OCI-M1 (cell line): ENCODE measurements at regions not wholly inside any gene's neighbourhood (a gene's known extent, or its start where the extent isn't known, plus 50 kb on each side); places are given as distances from the start of the nearest gene placed in this dataset.
"Not testable (repeated sequence)": the region's sequence is repeated elsewhere in the genome, so short reads cannot be mapped to it uniquely, and the experiment has no call there.

Experiments
- DNase-seq: peaks from one replicate; lab custom pipeline; 2025; lab: John Stamatoyannopoulos, UW

DNA sequence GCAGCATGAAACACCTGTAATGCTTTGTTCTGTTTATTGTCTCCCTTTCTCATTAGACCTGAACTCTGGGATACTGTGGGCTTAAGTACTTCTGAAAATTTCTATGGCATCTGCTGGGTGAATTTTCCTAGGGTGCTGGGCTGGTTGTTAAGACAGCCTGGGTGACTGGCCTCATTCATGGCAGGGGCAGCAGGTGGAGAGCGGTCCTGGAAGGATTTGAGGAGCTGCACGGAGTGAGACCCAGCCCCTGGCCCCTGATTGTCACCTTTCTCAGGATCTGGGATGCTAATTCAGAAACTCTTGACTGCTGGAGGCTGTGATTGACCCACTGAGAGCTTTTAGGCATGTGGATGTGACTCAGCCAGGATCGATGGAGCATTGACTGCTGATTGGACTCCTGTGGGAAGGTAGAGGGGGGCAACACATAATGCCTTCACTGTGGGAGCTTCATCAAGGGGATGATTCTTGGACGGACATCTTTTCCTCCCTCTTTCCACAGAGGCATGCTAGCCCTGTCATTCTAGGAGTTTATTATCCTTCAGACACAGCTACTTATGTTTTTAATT lies 252.0 kb downstream of the GOLGA6L6 start:
- DNase-seq: not testable (repeated sequence)

DNA sequence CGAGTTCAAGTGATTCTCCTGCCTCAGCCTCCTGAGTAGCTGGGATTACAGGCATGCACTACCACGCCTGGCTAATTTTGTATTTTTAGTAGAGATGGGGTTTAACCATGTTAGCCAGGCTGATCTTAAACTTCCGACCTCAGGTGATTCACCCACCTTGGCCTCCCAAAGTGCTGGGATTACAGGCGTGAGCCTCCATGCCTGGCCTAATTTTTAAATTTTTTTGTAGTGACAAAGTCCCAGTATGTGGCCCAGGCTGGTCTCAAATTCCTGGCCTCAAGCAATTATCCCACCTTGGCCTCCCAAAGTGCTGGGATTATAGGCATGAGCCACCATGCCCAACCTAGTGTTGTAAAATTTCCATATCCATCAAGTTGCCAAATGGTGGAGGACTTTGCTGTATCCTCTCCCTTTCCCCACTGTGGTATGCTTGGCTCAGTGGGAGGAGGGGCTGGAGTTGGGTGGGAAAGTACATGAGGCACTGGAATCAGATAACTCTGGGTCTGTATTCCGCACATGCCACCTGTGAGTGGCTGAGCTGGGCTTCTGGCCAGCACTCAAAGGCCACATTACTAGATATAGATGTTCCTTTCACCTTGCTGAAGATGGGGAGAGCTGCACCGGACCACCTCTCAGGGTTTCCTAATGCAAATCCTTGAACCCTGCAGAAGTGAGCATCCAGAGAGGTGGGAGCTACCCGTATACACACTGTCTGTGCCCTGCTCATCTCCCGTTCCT lies 252.6 kb downstream of the GOLGA6L6 start:
- not testable (repeated sequence) for DNase-seq

DNA sequence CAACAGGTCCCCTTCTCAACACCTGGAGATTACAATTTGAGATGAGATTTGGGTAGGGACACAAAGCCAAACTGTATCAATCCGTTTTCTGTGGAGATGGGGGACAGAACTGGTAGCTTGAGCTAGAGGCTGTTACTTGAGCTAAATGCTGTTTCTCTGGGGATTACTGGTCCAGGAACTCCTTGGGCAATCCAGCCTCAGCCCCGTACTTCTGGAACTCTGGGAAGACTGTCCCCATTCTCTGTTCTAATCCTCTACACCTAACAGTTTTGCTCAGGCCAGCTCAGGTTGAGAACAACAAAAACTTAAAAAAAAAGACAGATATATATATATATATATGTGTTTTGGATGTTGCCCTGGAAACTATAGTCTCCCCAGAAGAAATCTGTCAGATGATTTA lies 255.0 kb downstream of the GOLGA6L6 start:
- not testable (repeated sequence) for DNase-seq

DNA sequence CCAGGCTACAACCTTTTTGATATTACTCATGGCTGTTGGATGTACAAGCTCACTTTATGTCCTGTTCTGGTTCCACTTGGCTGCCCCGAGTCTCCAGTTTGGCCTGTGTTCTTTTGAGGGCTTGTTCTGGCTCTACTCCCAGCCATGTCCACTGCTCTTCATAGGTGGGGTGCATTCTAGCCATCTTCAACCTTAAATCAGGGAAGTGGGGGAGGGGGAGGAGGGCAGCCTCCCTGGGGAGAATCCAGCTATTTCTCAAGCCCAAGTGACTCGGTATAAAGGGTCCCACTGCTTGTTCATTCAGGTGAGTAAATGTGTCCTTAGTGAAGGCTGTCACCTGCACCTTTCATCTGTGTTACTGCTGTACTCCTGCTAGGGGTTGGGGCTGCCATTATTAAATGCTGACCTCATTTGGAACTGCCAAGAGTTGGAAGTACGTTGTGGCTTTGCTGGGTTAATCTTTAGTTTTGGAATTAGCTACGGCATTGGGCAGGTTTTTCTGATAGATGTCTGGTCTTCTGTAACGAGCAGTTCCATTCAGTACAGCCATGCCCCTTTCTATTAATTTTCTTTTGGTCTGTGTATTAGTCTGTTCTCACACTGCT lies 255.8 kb downstream of the GOLGA6L6 start:
- DNase-seq: not testable (repeated sequence)

DNA sequence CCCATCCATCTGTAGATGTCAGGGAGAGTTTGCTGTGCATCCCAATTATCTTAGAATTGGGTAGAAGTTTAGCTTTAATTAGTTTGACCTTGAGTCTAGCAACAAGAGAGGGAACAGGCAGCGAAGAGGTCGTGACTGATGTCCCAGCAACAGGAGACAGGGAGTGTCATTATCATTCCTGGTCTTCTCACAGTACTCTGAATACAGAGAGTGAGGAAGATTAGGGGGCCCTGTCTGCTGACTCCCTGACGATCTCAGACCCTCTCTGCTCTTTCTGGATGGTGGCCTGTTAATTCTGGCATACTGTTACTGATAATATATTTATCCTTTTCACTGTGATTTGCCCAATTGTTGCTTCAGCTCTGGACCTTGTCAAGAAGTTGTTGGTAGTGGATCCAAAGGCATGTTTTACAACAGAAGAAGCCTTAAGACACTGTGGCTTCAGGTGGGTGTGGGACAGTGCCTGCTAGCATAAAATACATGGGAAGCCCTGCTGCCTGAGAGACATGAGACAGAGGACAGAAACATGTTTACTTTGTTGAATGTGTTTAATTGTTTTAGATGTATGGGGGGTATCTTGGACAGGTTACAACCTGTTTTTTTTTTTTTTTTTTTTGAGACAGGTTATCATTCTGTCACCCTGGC lies 256.6 kb downstream of the GOLGA6L6 start:
- DNase-seq: not testable (repeated sequence)

DNA sequence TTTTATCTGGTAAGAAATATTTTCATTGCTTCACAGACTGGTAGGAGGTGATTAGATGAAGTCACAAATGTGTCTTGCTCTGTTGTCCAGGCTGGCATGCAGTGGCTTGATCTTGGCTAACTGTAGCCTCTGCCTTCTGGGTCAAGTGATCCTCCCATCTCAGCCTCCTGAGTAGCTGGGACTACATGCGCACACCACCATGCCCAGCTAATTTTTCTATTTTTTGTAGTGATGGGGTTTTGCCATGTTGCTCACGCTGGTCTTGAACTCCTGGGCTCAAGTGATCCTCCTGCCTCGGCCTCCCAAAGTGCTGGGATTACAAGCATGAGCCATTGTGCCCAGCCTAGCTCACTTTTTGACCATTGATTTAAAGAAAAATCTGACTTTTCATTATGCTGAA lies 257.9 kb downstream of the GOLGA6L6 start:
- not testable (repeated sequence) for DNase-seq

DNA sequence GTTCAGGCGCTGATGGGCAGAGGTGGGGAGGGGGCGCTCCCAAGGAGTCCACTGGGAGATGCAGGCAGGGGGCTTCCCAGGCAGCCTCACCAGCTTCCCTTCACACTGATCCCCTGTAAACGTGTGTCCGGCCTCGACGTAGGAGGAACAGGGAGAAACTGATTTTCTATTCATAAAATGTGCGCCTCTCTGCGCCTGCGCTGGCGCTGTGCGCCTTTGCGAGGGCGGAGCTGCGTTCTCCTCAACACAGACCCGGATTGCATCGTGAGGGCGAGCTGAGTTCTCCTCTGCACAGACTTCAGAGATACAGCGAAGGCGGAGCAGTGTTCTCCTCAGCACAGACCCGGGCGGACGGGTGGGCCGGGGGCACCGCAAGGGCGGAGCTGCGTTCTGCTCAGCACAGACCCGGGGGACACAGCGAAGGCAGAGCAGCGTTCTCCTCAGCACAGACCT lies 259.1 kb downstream of the GOLGA6L6 start:
- not testable (repeated sequence) for DNase-seq

DNA sequence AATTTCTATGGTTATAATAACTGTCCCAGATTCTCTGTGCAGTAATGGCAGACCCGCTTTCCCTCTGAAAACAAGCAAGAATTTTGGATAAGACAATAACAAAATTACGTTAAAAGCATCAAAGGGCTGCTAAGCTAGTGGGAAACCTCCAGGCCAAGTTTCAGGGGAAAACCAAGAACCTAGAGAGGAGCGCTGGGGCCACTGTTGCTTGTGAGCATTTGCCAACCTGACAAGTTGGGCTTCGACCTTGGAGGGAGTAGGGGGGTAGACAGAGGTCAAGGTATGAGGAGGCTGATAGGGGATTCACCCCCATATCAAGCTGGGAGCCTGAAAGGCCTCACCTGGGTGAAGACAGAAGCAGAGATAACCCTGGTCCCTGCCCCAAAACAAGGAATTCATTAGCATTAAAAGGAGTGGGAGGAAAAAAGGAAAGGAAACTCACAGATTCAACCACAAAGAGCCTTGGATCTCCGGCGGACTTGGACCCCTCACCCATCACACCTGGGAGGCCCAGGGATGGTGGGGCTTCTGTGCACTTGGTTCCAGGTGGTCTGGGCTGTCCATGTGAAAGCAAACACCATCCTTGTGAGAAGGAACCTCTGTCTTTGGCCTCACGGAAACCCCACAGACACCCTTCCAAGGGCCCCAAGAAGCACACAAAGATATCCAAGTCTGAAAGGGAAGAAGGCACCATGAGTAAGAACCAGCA lies 259.9 kb downstream of the GOLGA6L6 start:
- not testable (repeated sequence) for DNase-seq

DNA sequence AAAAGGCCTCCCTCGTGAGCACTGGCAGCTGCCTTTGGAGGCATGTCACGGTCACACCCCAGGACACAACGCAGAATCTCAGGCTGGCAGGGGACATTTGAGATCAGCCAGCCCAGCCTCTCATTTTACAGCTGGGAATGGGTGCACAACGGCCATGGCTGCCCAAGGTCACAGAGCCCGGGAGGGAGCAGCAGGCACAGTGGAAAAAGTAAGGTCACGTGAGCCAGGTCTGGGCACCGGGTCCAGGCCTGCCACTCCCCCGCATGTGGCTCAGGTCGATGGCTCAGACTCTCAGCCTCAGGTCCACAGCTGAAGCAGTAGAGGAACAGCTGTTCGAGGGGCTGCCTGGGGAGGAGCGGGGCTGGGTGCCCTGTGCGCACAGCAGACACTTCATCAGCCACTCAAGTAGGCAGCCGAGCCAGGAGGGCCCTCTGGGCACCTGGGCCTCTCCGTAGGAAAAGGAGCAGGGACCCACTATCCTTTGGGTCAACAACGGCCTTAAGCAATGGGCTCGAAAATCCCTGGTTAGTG lies 260.6 kb downstream of the GOLGA6L6 start:
- no peak for DNase-seq

DNA sequence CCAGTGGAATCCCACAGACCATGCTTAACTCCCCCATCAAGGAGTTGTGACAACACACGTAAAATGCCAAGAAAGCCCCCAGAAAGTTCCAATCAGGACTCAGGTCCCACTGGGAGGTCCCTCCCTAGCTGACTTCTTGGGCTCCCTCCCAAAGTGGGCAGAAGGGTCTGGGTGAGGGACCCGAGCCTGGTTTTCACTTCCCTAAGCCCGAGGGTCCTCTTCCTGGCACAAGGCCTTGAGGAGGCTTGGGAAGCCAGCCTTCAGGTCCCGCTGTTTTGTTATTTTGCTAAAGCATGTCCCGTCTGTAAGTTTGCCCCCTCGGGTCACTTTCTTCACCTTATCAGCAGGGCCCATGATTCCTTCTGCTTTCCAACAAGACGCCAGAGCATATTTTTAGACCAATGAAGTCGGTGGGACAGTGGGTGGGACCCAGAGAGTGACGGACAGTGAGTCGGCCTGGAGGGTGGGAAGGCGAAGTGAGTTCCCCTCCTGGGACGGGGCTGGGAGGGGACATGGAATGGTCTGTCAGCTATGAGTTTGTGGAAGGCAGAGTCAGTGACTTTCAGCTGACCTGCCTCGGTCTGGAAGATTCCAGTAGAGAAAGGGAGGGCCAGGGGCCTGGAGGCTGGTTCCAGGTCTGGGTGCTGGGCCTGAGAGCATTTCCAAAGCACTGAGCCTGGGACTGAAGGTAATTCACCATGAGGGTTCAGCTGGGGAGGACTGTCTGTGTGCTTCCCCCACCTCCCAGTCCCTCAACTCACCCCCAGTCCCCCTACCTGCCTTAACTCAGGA lies 261.3 kb downstream of the GOLGA6L6 start:
- not testable (repeated sequence) for DNase-seq

DNA sequence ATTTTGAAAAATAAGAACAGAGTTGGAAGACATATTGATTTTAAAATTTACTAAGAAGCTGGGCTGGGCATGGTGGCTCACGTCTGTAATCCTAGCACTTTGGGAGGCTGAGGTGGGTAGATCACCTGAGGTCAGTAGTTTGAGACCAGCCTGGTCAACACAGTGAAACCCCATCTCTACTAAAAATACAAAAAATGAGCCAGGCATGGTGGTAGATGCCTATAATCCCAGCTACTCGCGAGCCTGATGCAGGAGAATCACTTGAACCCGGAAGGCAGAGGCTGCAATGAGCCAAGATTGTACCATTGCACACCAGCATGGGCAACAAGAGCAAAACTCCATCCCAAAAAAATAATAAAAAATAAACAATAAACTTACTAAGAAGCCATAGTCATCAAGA lies 262.5 kb downstream of the GOLGA6L6 start:
- DNase-seq: not testable (repeated sequence)

DNA sequence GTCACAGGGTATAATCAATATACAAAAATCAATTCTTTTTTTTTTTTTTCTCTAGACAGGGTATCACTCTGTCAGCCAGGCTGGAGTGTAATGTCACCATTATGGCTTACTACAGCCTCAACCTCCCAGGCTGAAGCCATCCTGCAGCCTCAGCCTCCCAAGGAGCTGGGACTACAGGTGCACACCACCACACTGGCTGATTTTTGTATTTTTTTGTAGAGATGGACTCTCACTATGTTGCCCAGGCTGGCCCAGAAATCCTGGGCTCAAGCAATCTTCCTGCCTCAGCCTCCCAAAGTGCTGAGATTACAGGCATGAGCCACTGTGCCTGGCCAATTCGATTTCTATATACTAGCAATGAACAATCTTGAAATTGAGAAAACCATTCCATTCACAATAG lies 263.2 kb downstream of the GOLGA6L6 start:
- DNase-seq: not testable (repeated sequence)

DNA sequence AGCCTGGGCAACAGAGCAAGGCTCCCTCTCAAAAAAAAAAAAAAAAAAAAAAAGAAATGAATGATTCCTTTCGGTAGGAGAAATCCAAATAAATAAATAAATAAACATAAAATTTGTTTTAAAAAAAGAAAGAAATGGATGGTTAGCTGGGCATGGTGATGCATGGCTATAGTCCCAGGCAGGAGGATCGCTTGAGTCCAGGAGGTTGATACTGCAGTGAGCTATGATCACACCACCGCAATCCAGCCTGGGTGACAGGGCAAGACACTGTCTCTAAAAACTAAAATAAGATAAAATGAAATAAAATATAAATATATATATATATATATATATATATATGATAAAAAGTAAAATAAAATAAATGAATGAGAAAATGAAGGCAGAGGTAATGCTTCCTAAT lies 264.1 kb downstream of the GOLGA6L6 start:
- not testable (repeated sequence) for DNase-seq

DNA sequence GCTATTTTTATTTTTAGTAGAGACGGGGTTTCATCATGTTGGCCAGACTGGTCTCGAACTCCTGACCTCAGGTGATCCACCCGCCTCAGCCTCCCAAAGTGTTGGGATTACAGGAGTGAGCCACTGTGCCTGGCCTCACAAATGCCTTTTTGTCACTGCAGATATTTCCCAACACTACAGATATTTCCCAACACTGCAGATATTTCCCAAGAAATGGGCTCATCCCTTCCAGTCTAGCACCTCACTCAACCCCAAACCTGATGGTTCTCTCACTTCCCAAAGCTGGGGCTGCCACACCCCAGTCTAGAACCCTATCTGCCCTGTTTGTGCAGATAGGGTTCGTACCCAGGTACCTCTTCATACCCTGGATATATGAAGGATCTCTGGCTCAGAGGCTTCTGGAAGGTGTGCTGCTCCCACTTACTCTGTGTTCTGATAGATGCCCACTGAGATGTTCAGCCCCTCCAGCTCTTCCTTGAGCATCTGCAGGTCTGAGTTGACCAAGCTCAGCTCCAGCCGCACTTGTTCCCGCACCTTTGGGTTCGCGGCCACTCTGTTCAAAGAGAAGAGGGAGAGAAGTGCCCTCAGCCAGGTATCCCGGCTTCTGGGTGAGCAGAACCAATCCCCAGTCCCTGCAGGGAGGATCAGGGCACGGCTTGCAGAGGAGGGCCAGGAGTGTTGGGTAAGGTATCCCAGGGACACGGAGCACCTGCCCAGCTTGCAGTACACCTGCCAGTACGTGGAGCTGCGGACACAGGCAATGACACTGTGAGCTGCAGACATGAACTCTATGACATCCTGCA lies 265.1 kb downstream of the GOLGA6L6 start:
- not testable (repeated sequence) for DNase-seq

DNA sequence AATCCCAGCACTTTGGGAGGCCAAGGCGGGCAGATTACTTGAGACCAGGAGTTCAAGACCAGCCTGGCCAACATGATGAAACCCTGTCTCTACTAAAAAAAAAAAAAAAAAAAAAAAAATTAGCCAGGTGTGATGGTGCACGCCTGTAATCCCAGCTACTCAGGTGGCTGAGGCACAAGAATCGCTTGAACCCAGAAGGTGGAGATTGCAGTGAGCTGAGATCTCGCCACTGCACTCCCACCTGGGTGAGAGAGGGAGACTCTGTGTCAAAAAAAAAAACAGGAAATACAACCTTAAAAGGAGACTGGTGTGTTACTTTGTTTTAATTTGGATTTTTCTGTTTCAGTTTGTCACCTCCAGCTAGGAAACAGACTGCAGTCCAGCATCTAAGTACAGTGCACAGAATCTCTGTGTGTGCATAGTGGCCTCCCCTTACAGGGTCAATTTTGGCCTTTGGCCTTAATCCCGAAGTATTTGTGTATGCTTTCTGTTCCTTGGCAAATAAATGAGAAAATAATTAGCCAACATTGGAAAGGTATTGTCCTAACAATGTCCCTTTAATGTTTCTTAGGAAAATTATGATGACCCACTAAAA lies 266.1 kb downstream of the GOLGA6L6 start:
- not testable (repeated sequence) for DNase-seq

DNA sequence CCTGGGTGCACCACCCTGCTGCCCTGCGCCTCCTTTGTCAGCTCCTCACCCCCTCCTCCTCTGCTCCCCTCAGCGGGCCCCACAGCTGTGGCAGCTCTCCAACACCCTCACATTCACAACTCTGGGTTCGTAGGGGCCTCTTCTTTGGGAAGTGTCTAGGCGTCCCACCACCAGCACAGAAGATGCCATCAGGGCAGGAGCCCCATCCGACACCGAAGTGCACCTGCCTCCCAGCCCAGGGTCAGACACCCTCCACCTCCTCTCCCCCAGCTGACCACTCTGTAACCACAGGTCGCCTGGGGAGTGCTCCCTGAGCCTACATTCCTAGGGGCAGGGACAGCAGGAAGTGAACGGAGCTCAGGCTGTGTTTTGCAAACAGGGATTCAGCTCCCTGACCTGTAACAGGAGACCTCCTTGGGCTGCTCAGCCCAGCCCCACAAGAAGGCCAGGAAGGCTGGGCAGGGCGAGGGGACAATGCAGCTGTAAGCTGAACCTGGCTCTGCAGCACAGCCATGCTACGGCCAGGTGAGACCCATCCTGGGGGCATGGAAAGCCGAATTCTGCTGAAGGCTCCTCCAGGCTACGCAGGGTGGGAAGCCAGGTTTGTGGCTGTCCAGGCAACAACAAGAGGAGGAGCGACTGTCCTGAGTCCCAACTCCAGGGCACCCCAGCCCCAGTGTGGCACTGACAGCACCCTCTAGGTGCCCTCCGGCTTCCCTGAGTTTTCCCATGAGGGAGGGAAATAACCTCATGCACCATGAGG lies 269.0 kb downstream of the GOLGA6L6 start:
- DNase-seq: no peak

DNA sequence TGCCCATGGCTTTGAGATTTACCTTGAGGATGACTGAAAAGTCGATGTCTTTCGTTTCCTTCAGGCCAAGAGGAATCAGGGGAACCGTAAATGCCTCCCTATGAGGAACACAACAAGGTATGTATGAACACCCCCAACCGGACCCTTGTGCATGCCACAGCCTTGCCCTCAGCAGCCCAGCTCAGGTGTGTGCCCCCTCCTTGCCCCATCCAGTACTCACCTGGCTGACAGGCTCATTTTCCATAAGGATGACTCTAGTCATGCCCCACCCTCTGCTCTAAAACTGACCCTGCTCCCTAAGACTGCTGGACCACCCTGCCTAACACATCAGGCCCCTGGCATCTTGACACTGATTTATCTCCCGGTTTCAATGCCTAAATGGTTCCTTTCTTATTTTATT lies 270.0 kb downstream of the GOLGA6L6 start:
- DNase-seq: no peak

DNA sequence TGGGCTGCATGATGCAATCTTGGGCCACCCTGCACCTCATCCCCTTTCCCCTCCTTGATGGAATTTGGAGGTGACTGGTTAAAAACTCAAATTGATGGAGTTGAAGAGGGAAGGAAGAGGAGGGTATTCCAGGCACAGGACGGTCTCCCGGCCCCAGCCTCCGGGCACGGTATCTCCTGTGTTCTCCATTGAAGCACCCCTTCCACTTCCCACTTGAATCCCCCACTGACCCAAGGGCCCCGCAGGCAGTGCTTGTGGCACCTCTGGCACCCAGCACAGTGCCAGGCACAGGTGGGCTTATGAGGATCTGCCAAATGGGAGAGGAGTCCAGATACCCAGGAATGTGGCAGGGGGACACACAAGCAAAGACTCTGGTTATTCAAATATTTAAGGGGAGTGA lies 271.6 kb downstream of the GOLGA6L6 start:
- DNase-seq: not testable (repeated sequence)

DNA sequence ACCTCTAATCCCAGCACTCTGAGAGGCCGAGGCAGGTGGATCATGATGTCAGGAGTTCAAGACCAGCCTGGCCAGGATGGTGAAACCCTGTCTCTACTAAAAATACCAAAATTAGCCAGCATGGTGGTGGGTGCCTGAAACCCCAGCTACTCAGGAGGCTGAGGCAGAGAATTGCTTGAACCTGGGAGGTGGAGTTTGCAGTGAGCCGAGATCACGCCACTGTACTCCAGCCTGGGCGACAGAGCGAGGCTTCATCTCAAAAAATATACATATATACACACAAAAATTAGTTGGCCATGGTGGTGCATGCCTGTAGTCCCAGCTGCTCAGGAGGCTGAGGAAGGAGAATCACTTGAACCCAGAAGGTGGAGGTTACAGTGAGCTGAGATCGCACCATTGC lies 273.6 kb downstream of the GOLGA6L6 start:
- not testable (repeated sequence) for DNase-seq
